GM18508 (cell line): ENCODE measurements at regions not wholly inside any gene's neighbourhood (a gene's known extent, or its start where the extent isn't known, plus 50 kb on each side); places are given as distances from the start of the nearest gene placed in this dataset.

ENCODE experiments used
- ATAC-seq: cut with Tn5 transposase; IDR thresholded peaks from one replicate; pipeline ENCODE4 v1.9.1; 2021; ENCODE audit warnings: moderate number of reproducible peaks; ENCODE audit not compliant: insufficient read depth, unreplicated experiment

DNA sequence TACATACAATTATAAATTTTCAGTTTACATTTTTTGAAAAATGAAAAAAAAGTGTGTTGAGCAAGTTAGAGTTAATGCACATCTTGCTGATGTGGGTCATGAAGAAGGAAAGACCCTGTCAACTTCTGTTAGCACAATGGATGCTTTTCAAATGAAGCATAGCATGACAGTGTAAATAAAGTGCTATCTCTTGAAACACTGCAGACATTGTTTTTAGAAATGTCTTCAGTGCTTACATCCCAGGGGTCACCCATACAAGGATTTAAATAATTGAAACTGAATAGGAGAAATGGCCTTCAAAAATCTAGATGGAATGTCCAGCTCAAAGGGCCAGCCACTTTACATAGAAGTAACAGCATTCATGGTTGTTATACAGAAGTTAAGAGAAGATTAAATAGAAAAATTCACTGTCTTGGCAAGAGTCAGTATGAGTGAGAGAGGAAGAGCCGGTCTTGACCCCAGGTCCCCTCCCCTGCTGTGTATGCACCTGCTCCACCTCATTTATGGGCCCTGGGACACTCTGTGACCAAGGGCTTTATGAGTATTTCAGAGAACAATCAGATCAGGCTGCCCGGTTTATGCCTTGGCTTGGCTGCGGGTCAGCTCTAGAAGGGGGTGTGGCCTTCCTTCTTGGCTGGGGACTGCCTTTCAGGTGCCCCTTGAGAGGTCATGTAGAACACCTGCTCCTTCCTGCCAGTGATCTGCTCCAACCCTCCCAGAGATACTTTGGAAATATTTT lies 237.7 kb upstream of the TMEM72 start:
- ATAC-seq, result no peak

DNA sequence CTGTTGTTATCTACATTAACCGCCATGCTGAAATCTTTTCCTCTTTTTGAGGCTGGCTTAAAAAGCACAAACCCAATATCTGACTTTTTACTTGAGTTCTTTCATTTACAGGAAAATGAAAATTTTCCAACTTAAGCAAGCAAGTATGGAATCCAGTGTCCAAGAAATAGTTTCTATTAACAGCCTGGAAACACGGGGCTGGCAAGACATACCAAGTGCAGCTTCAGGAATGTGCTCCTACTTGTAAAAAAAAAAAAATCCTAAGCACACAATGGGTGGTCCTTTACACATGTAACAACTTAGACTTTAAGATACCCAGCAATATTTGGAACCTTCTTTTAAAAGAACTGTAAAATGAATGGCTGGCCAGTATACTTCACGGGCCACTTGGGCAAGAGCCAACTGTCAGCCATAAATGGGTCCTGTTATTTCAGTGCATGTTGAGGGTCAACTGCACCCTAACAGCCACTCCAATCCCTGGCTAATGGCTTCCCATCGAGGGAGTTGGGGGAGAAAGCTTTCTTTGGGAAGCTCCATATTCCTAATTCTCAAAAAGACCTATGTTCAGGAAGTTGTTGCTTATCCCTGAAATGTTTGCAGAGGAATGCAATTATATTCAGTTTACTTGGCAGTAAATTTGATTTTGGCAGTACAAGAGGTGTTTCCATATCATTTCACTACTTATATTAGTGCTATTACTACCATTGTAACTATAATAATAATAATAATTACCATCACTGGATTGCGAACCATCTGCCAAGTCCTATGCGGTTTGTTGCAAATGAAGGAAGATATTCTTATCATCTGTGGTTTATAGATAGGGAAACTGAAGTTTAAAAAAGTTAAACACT lies 236.4 kb upstream of the TMEM72 start:
- no peak for ATAC-seq

DNA sequence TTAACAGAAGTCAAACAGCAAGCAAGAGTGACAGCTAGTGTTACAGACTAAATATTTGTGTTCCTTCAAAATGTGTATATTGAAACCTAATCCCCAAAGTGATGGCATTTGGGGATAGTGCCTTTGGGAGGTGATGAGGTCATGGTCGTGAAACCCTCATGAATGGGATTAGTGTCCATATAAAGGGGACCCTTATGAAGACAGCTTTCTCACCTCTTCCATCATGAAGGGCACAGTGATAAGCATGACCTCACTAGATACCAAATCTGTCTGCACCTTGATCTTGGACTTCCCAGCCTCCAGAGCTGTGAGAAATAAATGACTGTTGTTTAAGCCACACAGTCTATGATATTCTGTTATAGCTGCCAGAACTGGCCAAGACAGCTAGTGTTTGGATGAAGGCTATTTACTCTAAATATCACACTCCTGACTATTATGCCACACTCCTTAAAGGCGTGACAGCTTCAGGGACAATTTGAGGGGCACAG lies 235.7 kb upstream of the TMEM72 start:
- ATAC-seq, result no peak

DNA sequence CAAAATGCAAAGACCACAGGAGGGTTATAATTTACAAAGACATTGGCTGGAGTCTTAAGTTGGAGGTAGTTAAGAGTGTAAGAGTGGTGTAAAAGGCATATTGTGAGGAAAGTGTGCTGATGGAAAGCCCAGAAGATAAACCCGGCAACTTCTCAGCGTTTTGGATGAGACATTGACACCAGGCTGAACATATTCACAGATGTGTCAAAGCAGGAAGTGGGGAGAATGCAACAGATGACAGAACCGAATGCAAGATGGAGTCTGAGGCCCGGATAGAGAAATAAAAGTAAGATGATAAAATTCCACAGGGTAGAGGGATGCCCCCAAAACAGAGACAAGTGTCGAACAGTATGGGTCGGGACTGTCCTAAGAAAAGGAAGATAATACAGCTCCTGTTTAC lies 230.4 kb upstream of the TMEM72 start:
- no peak for ATAC-seq

DNA sequence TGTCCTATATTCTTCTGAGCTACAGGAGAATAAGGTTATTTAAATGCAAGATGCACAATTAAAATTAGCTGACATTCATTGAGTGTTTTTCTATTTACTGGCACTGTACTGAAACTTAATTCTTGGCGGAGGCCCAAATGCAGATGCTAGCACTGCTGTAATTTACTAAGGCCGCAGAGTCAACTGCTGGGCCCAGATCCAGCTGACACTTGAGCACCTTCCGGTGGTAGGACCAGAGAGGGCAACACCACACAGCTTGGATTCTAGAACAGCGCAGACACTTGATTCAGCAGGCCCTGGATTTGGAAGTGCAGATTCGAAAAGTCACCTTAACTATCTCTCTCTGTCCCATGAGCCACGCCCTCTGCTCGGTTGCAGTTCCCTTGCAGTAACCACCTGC lies 228.6 kb upstream of the TMEM72 start:
- no peak for ATAC-seq

DNA sequence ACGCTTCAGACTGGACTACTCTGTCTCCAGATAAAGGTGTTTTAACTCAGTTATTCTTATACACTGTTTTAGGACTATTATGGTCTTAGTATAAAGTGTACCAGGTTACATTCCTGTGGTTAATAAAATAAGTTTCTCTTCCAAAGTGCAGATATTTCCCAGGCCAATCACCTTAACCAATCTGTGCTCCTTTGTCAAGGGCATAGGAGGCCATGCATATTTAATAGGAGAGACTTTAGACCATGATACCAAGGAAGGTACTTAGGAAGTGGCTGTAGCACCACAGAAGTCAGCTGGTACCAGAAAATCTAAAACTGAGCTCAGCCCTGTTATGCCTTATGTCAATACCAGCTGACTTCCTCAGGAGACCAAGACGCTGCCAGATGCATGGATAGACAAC lies 226.5 kb upstream of the TMEM72 start:
- no peak for ATAC-seq

DNA sequence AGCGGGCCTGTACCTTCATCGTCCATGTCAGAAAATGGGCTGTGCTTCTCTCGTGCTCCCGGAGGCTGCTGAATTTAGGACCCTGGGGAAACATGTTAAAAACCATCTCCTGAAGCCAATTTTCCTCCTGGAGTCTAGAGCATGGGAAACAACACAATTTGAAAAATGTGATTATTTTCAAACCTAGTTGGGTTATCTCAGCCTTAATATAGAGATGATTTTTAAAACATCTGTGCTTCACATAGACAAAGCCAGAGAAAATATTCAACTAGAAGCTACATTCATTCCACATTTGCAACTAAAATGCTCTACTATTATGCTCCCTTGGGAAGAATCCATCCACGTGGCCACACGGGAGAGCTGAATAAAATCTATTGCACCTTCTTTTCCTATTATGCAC lies 225.9 kb upstream of the TMEM72 start:
- ATAC-seq, result no peak

DNA sequence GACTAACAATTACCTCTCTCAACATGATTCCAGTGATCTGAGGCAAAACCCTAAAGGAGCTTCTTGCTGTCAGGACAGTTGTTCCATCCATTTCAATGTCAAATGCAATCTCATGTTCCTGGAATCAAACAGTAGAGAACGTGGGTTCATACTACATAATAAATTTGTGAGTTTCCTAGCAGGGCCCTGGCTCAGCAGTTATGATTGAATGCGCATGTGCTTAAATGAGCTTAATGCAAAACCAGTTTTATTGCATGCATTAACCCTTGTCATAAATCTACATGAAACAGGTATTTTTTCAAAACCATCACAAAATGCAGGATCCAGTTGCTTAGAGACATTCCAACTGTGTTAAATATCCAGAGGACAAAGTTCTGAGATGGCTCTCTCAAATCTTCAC lies 225.4 kb upstream of the TMEM72 start:
- no peak for ATAC-seq

DNA sequence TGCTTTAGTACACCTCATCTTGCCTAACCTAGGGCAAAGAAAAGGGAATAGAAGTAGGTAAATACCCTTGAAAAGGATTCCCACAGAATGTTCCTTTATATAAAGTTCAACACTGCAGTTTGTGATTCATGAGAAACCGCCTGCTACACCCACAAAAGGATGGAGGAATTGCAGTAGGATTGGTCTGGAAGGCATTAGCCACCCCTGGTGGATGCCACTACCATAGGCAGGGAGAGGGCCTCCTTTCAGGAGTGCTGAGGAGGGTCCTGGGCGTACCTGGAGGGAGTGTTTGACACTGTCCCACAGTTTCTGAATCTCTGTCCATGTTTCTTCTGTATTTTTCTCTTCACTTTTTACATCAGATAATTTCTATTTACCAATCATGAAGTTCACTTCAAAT lies 221.8 kb upstream of the TMEM72 start:
- no peak for ATAC-seq

DNA sequence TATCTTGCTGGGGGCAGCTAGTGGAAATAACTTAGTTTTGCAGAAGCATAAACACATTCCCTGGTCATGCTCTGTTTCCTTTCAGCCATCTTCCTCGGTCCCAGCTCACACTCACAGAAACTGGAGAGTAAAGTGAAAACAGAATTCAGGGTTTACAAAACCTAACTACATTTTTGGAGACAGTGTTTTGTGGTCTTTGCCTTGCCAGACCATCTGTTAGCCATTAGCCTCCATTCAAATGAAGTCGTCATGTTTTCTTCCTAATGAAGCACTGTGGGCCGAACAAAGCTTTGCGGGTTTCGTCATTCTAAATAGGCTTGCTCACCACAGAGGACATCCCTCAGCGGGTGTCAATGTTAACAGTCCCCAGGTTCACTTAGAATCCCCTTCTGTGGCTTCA lies 214.6 kb upstream of the TMEM72 start:
- ATAC-seq, result no peak

DNA sequence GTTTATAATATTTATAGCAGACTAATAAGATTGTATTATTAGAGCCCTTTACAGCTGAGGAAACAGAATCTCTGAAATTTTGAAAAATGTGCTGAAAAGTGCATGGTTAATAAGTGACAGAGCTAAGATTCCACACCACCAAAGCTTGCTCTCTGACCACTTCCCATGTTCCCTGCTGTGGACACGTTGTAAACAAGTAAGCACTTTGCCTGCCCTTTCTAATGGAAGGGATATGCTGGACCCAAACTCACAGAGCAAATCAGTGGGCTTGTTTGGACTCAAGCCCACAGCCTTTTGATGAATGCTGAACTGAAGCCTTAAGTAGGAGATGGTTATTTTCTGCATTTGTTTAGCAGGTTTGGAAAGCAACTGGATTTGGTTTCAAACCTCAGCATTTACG lies 214.0 kb upstream of the TMEM72 start:
- no peak for ATAC-seq

DNA sequence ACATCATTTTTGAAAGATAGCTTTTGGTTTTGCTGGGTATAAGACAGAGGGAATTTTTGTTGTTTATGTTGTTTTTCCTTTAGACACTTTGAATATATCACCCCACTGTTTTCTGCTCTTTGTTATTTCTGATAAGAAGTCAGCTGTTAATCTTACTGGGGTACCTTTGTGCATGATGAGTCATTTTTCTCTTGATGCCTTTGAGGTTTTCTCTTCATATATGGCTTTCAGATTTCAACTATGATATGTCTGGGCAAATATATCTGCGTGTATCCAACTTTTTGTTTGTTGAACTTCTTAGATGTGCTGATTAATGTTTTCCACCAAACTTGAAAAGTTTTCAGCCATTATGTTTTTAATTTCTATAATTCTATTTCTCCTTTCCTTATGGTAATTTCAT lies 208.6 kb upstream of the TMEM72 start:
- ATAC-seq, result no peak

DNA sequence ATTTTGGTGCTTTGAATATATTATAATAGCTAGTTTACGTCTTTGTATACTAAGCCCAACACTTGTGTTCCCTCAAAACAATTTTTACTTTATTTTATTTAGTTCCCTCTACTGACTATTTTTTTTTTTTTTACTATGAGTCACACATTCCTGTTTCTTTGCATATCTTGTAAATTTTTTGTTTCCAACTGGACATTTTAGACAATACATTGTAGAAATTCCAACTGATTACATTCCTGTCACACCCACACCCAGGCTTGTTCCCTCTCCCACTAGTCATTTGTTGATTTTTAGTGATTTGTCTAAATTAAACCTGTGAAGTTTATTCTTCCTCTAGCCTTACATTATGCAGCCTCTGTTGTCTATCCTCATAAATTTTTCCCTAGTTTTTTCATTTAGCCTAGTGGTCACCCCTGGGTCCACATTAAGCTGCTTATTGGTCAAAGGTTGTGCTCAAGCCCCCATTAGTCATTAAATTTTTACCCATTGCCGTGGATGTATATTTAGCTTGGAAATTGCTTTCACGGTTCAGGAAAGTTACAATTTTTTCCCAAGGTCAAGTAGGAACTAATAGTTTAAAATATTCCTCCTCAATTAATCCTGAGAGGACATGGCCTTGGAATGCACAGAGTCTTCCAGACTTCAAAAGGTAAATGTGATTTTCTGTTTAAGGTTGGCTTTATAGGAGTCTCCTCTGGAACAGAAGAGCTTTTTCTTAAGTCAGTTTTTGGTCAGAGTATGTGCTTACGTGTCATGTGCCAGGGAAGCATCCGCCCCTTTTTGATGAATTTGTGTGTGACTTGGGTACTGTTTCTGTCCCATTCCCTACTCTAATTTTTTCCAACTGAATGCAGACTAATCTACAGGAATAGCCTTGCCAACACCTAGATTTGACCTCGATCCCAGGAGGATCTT lies 207.6 kb upstream of the TMEM72 start:
- no peak for ATAC-seq

DNA sequence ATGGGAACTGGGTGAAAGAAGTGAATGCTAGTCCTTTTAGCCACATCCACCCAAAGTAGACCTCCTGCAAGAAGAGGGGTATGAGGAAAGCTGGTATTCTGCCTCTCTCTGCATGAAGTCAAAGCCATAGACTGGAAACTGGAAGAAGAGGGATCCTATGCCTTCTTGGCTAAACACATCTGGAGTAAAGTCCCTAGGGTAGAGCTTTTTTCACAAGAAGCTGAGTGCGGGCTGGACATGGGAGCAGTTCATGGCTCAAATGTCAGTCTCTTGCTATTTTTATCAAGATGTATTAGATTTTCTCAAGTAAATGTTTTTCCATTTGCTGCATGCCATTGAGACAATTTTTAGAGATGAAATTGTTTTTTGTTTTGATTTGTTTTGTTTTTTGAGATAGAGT lies 206.5 kb upstream of the TMEM72 start:
- ATAC-seq, result no peak

DNA sequence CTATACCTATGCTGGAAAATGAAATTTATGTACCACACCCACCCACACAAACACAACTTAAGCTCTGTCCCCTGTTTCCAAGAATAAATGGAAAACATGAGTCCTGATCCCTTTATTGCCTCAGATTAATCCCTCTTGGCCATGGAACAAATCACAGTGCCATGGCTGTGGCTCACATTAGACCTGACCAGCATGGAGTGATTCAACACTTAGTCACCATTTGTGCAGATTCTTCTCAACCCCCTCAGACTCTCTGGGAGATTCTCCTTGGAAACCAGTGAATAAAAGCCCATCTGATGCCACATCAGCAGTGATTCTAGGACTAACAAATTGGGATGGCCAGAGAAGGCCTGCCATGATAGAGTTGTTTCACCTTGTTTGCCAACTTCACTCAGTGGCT lies 204.4 kb upstream of the TMEM72 start:
- no peak for ATAC-seq

DNA sequence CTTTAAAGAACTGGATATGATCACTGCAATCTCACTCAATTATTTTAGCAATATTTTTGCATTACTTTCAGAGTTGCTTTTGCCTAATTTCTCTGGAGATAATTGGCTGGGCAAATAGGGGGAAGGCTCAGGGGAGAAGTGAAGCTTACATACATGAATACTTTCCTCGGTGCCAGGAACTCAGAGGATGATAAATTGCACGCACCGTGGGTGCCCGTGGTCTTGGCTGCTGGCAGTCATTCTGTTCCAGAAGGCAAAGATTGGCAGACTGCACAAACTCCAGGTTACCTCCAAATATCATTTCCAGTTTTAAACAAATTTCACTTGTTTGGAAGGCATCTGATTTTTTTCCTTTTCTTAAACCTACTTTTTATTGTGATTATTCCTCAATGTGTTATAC lies 197.8 kb upstream of the TMEM72 start:
- no peak for ATAC-seq

DNA sequence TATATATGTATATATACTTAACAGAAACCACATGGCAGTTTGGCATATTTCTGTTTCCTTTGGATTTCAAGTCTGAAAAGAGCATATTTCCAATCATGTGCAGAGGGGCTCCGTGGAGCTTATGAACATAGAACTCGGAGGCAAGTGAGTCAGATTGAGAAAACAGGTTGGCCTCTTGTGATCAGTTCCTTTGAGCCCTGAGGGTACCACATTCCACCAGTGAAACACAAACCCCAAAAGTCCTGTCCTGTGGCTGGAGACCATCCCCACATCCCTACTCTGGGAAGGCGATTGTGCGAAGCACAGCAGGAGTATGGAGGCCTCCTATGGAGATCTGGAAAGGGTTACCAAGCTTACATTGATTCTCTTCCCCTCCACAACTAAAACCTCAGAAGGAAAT lies 196.7 kb upstream of the TMEM72 start:
- ATAC-seq, result no peak

DNA sequence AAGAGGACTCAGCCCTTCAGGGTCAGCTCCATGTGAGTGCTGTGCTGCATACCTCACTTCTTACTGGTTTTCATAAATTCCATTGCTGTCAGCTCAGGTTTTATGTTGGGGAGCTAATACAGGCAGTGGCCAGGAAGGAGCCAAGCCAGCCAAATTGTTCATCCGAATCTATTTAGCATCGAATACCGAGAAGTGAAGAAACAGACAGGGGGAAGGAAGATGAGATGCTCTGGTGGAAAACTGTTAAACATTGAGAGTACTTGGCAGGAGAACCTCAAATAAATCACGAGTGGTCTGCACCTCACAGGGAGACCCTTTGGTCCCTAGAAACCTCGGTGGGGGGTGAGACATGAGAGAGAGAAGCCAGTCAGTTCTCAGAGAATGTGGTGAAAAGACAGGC lies 196.0 kb upstream of the TMEM72 start:
- ATAC-seq, result no peak

DNA sequence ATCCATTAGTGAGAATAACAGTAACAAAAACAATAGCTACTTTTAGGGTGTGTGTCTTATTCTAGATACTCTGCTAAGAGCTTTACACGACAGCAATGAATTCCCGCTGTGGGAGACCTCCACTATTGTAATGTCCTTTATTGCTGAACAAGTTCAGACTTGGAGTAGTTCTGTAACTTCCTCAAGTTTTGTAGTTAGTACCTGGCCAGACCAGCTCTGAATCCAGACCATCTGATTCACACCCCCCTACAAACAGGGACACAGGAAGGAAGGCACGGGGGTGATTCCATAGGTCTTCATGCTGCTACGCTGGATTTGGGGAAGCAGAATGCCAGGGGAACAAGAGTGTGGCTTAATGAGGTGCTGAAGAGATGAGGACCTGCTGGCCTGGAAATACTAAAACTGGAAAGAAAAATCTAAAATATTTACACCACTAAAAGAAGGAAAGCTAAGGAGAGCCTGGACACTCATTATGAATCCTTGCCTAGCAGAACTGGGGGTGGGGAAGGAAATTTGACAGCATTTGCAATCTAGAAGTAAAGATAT lies 194.6 kb upstream of the TMEM72 start:
- no peak for ATAC-seq

DNA sequence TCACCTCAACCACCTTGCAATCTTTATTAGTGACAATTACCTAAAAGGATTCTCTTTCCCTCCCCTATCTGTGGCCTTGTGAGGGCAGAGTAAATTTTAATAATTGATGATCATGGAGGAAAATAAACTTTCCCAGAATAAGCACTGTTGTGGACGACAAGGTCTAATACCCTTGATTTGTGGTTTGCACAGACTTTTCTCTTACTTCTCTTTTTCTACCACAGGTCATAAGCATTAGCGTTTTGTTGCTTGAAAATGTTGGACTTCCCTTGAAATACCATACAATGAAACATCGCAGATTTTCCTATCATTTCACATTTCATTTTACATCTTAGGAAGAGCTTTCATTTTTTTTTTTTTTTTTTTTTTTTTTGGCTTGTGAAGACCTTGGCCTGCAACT lies 188.1 kb upstream of the TMEM72 start:
- ATAC-seq, result no peak
